Hematopoietic multipotent progenitor cell treated with erythropoietin and hydrocortisone succinate and interleukin-3 and kit ligand, for 8 days (in vitro differentiated cells): ENCODE measurements at regions not wholly inside any gene's neighbourhood (a gene's known extent, or its start where the extent isn't known, plus 50 kb on each side); places are given as distances from the start of the nearest gene placed in this dataset.

ENCODE experiments used
- DNase-seq: peaks from one replicate; pipeline ENCODE4 v3.0.0-alpha.2; 2015

DNA sequence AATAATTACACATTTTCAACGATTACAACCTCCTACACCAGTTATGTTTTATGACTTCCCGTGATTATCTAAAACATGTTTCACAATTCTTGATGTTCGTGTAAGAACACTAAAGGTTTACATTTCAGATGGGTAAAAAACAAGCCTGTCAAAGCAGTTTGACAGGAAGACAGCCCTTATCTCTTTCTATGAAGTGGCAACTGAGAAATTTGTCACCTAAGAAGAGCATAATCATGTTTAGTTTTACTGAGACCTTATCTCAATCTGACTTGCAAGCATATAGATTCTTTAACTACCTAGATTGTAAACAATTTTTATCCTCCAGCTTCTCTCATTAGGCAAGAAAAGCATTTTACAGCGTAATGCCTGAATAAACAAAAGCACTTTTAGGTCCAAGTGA, 218.4 kb upstream of the ZBED5 start:
- no peak for DNase-seq

GRCh38 chr11:11075515-11076171, 217.8 kb upstream of the ZBED5 start:
- no peak for DNase-seq

DNA sequence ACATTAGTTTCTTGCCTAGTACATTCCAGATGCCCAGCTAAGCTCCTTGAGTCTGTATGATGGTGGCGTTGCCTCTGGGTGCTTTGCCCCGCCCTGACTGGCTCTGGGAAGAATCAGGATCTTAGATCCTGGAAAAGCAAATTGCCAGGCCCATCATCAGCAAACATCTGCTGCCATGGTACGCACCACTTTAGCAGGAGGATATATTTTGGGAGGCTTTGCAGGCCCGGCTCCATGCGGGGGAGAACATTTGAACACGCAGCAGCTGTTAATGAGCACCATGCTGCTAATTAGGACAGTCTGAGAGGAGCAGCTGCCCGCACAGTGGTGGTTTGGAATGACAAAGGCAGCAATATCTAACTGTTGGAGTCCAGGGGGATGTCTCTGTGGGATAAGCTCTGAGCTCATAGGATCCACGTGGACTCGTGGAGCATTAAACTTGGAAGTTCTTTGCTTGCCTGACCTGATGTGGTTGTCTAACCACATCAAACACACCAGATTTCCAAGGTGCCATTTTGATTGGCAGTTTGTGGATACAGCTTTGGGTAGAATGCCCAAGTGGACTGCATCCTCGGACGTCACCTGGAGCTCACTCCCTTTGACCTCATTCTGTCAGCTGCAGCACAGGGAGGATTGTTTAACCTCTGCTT, 217.0 kb upstream of the ZBED5 start:
- no peak for DNase-seq

- no peak for DNase-seq
These were observed 216.1 kb upstream of the ZBED5 start for GRCh38 chr11:11073996-11074395.

- DNase-seq = no peak
These were observed 214.2 kb upstream of the ZBED5 start for GRCh38 chr11:11072067-11072466.

- DNase-seq = no peak
These were observed 213.6 kb upstream of the ZBED5 start for GRCh38 chr11:11071486-11071885.

DNA sequence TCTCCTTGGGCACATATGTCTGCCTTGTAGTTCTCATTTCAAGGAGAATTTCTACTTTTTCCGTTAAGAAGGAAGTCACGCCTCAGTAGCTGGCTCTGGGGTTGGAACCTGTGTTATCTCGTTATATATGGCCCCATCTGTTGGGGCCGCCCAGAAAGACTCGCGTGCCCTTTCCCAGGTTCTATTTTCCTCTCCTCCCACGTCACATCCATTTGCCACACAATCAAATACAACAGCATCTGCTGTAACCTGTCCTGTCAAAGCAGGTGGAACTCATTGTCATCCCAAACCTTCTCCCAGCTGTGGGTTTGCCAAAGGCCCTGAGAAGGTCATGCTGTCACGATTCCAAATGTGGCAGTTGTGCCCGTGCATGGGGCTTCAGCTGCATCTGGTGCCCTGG, 213.1 kb upstream of the ZBED5 start:
- no peak for DNase-seq

DNA sequence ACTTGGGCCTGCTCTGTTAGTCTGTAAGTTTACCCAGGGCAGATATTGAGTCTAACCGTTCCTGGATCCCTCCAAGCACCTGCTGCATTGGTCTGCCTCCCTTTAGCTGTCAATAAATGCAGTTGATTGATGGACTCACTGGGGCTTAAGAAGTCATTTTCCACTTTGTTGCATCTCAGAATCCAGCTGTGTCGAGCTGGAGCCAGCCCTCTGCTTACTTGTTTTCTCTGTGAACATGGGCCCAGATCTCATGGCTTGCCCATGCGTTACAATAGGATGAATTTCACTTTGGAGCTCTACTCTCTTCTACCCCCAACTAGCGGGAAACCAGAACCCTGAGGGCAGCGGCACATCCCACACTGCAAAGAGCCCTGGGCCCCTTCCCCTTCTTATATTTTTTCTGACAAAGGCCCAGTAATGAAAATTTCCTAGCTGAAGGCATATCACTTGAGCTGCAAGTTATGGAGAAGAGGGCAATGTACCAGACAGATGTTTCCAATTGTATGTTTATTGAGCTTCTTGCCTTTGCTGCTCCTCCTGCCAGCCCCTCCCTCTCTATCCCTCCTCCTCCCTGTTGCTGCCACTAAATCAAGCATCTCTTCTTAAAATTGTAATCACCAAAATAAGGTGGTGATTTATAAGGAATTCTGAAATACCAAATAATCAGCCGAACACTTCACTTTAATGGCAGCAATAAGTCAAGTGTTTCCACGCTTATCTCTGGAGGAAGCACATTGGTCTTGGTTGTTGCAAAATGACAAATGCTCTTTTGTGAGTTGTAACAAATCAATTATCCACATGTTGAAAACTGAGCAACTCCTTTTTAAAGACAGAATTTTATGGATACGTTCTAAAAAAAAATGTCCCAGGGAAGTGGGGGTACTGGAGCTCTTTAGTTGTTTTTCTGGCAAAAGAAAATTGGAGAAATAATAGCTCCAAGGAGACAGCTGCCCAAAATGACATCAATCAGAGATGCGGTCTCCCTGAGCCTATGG, 212.3 kb upstream of the ZBED5 start:
- no peak for DNase-seq

DNA sequence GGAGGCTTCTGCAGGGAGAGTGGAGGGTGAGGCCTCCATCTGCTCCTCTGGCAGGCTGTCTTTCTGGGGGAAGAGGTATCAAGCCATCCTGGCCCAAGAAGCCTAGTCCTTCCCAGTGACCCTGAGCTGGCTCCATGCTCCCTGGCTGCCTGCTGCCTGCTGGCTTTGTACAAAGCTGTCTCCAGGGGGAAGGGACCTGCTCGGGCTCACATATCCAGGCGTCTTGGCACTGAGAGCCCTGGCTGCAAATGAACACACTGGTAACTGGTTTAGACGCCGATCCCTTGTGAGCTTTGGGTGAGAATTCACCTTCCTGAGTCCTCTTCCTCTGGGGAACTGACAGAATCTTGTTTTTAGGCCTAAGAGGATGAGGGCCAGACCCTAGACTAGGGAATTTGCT, 210.3 kb upstream of the ZBED5 start:
- DNase-seq = no peak

DNA sequence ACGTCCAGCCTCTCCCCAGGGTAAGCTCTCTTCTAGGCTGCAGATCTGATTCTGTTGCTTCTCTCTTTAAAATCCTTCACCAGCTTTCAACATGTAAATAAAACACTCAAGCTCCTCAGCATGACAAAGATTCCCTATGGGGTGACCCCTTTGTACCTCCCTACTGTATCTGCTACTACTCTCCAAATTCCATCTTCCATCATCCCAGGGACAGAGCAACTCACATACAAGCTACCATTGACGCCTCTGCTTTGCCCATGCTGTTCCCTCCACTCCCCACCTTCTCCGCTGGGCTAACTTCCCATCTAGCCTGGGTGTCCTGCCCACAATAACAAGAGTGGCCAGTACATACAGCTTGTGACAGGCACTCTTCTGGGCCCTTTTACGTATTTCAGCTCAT, 207.5 kb upstream of the ZBED5 start:
- no peak for DNase-seq

DNA sequence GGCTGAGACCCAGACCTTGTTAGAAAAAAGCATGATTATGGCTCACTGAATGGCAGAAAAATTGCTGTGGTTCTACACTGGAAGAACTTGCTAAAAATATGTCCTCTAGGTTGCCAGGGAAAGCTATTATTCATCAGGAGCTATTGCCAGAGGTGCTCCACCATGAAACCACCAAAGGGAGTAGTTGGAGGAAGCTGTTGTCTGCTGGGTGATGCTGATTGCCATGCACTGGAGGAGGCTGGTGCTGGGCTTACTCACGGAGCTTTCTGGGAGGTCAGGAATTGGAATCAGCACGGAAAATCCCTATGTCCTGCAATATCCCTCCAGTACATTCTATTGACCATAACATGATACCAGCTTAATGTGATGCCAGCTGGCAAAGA, 199.6 kb upstream of the ZBED5 start:
- no peak for DNase-seq

DNA sequence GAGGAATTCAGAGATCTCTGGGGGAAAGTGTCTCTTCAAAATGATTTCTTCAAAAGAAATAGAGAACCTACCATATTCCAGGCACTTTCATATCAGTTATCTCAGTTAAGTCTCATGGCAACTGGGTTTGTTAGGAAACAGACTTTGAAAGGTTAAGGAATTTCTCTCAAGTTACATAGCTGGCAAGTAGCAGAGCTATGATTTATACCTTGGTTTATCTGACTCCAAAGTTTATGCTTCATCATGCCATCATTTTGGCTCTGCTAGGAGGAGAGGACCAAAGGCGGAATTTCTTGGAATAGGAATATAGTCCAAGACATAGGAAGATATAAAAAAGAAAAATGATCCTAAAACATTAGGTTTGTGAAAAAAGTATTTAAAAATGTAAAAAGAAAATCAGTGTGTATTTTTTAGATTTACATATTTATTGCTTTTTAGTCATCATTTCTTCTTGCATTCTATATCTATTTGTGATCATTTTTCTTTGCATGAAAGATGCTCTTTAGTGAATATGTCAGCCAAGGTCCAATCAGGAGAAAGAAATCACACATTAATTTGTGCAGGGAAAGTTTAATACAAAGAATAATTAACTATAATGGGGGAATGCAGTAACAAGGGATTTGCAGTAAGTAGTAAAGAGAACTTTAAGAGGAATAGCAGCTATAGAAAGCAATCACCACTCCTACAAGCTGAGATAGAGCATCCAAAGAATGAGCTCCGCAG, 199.1 kb upstream of the ZBED5 start:
- no peak for DNase-seq

DNA sequence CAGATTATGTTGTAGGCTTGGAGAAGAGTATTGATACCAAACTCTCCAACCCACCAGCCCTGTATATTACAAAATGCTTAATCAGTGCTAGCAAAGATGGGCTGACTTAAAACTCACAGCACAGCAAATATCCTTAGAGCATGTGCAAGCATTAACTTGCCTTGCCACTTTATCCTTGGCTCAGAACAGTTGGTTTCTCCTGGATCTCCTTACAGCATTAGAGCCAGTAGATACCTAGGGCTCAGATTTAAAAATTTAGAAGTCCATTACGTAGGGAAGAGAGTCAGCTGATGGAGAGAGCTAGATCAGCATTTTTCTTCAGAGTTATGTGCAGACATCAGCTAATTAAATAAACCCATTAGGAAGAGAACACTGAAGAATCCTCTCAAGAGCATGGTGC, 198.5 kb upstream of the ZBED5 start:
- no peak for DNase-seq

DNA sequence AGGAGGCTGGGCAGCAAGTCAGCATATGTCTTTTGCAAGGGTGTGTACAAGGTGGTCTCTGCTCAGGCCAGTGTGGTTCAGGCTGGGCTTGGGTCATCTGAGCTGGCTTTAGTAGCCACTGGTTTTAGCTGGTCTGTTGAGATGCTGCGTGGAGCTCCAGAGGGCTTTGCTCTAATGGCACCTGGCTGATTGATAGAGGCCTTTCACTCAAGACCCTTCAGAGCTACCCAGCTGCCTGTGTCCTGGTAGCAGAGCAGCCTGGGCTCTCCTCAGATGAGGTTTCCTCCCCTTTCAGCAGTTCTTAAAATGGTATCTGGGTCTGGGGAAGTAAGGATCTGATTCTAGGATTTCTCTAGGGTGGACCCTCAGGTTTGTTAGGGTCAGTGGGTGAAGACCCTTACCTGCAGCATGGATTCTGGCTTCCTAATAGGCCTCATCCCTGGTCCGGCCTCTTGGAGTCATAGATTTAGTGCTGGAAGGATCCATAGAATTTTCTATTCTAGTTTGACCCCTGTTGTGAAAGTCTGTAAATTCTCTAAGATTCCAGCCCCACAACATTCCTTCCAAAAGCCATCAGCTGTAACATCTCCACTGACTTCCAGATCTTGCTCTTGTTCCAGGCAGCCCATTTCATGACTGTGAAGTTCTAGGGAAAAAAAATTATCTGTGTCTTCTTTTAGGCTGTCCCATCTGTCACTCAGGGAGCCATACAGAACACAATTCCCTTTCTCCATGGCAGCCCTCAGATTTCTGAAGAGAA, 190.2 kb upstream of the ZBED5 start:
- no peak for DNase-seq

DNA sequence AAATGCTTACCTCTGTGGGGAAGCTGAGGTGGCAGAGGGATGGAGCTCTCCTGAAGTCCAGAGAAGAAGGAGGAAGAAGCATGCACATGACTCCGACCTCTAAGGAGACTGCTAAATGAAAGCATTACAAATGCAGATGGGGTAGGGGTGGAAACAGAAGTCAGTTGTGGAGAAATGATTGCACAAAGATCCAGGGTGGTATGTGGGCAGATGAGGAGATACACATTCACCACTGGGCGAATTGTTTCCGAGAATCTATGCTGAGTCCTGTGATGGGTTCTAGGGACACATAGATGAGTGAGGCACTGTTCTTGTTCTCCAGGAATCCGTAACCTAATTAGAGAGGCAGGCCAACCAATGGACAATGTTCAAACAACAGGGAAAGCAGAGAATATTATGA, 188.9 kb upstream of the ZBED5 start:
- no peak for DNase-seq

GRCh38 chr11:11045156-11045930, 187.5 kb upstream of the ZBED5 start:
- no peak for DNase-seq

DNA sequence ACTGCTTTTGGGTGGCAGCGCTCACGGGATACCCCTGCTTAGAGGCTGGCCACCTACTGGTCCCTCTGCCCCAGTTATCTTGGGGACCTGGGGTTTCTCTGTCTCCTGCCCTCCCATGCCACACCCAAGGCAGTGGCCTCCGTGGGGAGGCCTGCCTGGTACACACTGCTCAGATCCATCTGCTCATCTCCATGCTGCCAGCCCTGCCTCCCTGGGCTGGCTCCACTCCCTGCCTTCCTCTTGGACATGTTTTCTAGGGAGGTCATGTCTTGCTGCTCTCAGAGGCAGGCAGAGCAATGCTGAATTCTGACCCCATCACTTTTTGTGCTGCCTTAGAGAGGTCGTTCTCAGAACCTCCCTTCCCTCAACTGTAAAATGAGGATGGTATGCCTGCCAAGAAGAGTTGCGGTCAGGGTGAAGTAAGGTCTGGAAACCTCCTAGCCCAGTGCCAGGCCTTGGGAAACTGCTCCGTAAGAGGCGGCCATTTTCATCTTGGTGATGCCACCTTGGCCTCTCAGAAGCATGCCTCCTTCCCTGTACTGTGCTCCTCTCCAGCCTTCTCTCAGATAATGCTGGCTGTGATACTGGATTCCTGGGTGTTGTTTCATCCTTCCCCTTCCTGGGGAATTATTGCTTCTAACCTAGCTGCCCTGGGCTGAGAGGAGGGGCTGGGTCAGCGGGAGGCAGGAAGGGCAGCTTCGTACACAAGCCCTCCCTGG, 186.4 kb upstream of the ZBED5 start:
- no peak for DNase-seq

- no peak for DNase-seq
These were observed 185.9 kb upstream of the ZBED5 start for GRCh38 chr11:11043721-11044120.

- no peak for DNase-seq
These were observed 181.5 kb upstream of the ZBED5 start for GRCh38 chr11:11039208-11039965.

DNA sequence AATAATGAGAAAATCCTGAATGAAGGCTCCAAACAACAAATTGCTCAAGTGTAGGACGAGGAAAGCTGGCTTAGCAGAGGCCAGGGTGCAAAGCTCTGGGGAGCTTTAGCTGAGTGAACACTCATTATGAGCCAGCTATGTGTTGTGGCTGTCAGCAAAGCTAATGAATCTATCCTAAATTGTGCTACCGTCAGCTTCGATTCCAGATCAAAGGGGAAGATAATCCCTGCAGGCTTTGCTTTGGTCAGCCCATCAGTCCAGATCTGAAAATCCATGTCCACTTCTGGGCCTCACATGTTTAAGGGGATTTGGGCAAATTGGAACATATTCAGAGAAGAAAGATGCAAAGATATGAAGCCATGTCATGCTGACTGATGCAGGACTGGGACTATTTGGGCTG, 180.9 kb upstream of the ZBED5 start:
- DNase-seq = no peak
